ENCODE measurements at regions not wholly inside any gene's neighbourhood (a gene's known extent, or its start where the extent isn't known, plus 50 kb on each side); places are given as distances from the start of the nearest gene placed in this dataset.

GRCh38 chr4:10212901-10213300 lies 96.3 kb upstream of the WDR1 start:
- no peak for TF ChIP-seq CTCF (IDR thresholded peaks at IDR 0.05)
- no peaks in the 10 kb centered on the region for H3K9me3 Mint-ChIP-seq
- no peaks in the 10 kb centered on the region for H3K36me3 Mint-ChIP-seq (ENCODE audit: low read depth)
- no peak for DNase-seq
- no peaks in the 10 kb centered on the region for H3K4me1 Mint-ChIP-seq
- peaks cover 11% of the 10 kb centered on the region for H3K27me3 Mint-ChIP-seq (ENCODE audit: low read depth, poor library complexity)
- H3K27ac Mint-ChIP-seq, result no peak overlapping the region
- no peak overlapping the region for H3K4me3 Mint-ChIP-seq

- no peaks in the 10 kb centered on the region for H3K36me3 Mint-ChIP-seq (ENCODE audit: low read depth)
- DNase-seq, result no peak
Measured at GRCh38 chr4:10212400-10212799, 95.8 kb upstream of the WDR1 start.

GRCh38 chr4:10207116-10207515 lies 90.5 kb upstream of the WDR1 start:
- no peaks in the 10 kb centered on the region for H3K36me3 Mint-ChIP-seq (ENCODE audit: low read depth)
- peaks cover 24% of the 10 kb centered on the region for H3K27me3 Mint-ChIP-seq (ENCODE audit: low read depth, poor library complexity)
- DNase-seq, result no peak
- no peak overlapping the region for H3K27ac Mint-ChIP-seq
- H3K4me1 Mint-ChIP-seq, result no peaks in the 10 kb centered on the region
- no peak overlapping the region for H3K4me3 Mint-ChIP-seq
- H3K9me3 Mint-ChIP-seq, result no peaks in the 10 kb centered on the region
- TF ChIP-seq CTCF (IDR thresholded peaks at IDR 0.05), result no peak

More at GRCh38 chr4:10212400-10212799, 95.8 kb upstream of the WDR1 start:
- no peak for TF ChIP-seq CTCF (IDR thresholded peaks at IDR 0.05)
- Mint-ChIP-seq H3K9me3 (no peaks in the 10 kb centered on the region), H3K4me3 (no peak overlapping the region), H3K27ac (no peak overlapping the region), H3K4me1 (no peaks in the 10 kb centered on the region), H3K27me3 (ENCODE audit: low read depth, poor library complexity) (peaks cover 13% of the 10 kb centered on the region)

GRCh38 chr4:10205223-10205622 lies 88.6 kb upstream of the WDR1 start:
- H3K27me3 Mint-ChIP-seq (ENCODE audit: low read depth, poor library complexity), result peaks cover 31% of the 10 kb centered on the region
- H3K4me1 Mint-ChIP-seq, result no peaks in the 10 kb centered on the region
- no peak for TF ChIP-seq CTCF (IDR thresholded peaks at IDR 0.05)
- H3K4me3 Mint-ChIP-seq, result no peak overlapping the region
- no peaks in the 10 kb centered on the region for H3K9me3 Mint-ChIP-seq
- no peaks in the 10 kb centered on the region for H3K36me3 Mint-ChIP-seq (ENCODE audit: low read depth)
- no peak for DNase-seq
- H3K27ac Mint-ChIP-seq, result no peak overlapping the region

- H3K36me3 Mint-ChIP-seq (ENCODE audit: low read depth), result no peaks in the 10 kb centered on the region
- peaks cover 29% of the 10 kb centered on the region for H3K27me3 Mint-ChIP-seq (ENCODE audit: low read depth, poor library complexity)
- no peak overlapping the region for H3K27ac Mint-ChIP-seq
- TF ChIP-seq CTCF (IDR thresholded peaks at IDR 0.05), result no peak
- DNase-seq, result no peak
- no peak overlapping the region for H3K4me3 Mint-ChIP-seq
- no peaks in the 10 kb centered on the region for H3K4me1 Mint-ChIP-seq
- H3K9me3 Mint-ChIP-seq, result no peaks in the 10 kb centered on the region
Measured at GRCh38 chr4:10204401-10205058, 87.9 kb upstream of the WDR1 start.

- Mint-ChIP-seq H3K4me1 (no peaks in the 10 kb centered on the region), H3K9me3 (no peaks in the 10 kb centered on the region), H3K27ac (no peak overlapping the region), H3K4me3 (no peak overlapping the region), H3K27me3 (ENCODE audit: low read depth, poor library complexity) (peaks cover 23% of the 10 kb centered on the region), H3K36me3 (ENCODE audit: low read depth) (no peaks in the 10 kb centered on the region)
- TF ChIP-seq CTCF (IDR thresholded peaks at IDR 0.05), result no peak
- DNase-seq, result no peak
Measured at GRCh38 chr4:10203851-10204250, 87.3 kb upstream of the WDR1 start.

Measured in nephron progenitor cell (in vitro differentiated cells).